Hepatocyte (in vitro differentiated cells): ENCODE measurements at regions not wholly inside any gene's neighbourhood (a gene's known extent, or its start where the extent isn't known, plus 50 kb on each side); places are given as distances from the start of the nearest gene placed in this dataset.

Source experiments
- DNase-seq: peaks from one replicate; pipeline ENCODE4 v3.0.0-alpha.2; 2016; ENCODE audit warnings: low spot score
- H2AFZ ChIP-seq: fragments of 200-600 bp; sonication (generic); 2 replicates; pipeline ENCODE4 v1.6.0; 2016; ENCODE audit warnings: antibody characterized with exemption, mild to moderate bottlenecking
- H3K27ac ChIP-seq: fragments of 200-600 bp; sonication (generic); 2 replicates; pipeline ENCODE4 v1.5.1; 2016; ENCODE audit warnings: mild to moderate bottlenecking
- H3K27me3 ChIP-seq: fragments of 200-600 bp; sonication (generic); 2 replicates; pipeline ENCODE4 v1.6.1; 2016
- H3K36me3 ChIP-seq: fragments of 200-600 bp; sonication (generic); replicated peaks from 2 replicates; pipeline ENCODE4 v1.5.1; 2016; ENCODE audit warnings: low read depth; ENCODE audit not compliant: insufficient read depth
- H3K4me1 ChIP-seq: fragments of 200-600 bp; sonication (generic); 2 replicates; pipeline ENCODE4 v1.5.1; 2016; ENCODE audit warnings: mild to moderate bottlenecking, moderate library complexity; ENCODE audit not compliant: insufficient read depth
- H3K4me2 ChIP-seq: fragments of 200-600 bp; sonication (generic); 2 replicates; pipeline ENCODE4 v1.6.0; 2016
- H3K4me3 ChIP-seq: fragments of 200-600 bp; sonication (generic); 2 replicates; pipeline ENCODE4 v1.5.1; 2016; ENCODE audit warnings: mild to moderate bottlenecking
- H3K79me2 ChIP-seq: fragments of 200-600 bp; sonication (generic); 2 replicates; pipeline ENCODE4 v1.6.0; 2017; ENCODE audit warnings: mild to moderate bottlenecking
- H3K9me2 ChIP-seq: fragments of 200-600 bp; sonication (generic); replicated peaks from 2 replicates; pipeline ENCODE4 v1.6.0; 2017; ENCODE audit warnings: mild to moderate bottlenecking; ENCODE audit not compliant: insufficient read depth
- H3K9me3 ChIP-seq: fragments of 200-600 bp; sonication (generic); 2 replicates; pipeline ENCODE4 v1.5.1; 2016; ENCODE audit warnings: low read depth, mild to moderate bottlenecking
- H4K20me1 ChIP-seq: fragments of 200-600 bp; sonication (generic); 2 replicates; pipeline ENCODE4 v1.6.0; 2016; ENCODE audit warnings: mild to moderate bottlenecking; ENCODE audit not compliant: insufficient read depth, poor library complexity, severe bottlenecking
- EZH2 ChIP-seq: fragments of 200-600 bp; sonication (generic); IDR thresholded peaks from 2 replicates; pipeline ENCODE4 v1.6.1; 2016; ENCODE audit warnings: antibody characterized with exemption, mild to moderate bottlenecking, borderline replicate concordance
- EZH2phosphoT487 ChIP-seq: fragments of 200-600 bp; sonication (generic); IDR thresholded peaks from one replicate; pipeline ENCODE4 v1.6.1; 2018; ENCODE audit warnings: antibody characterized with exemption, mild to moderate bottlenecking, low read depth, moderate library complexity; ENCODE audit not compliant: unreplicated experiment, severe bottlenecking
- WGBS: methylation state at CpG from one replicate; pipeline ENCODE4 v1.1.6; 2016; ENCODE audit warnings: low lambda C conversion rate; ENCODE audit errors: missing lambda C conversion rate; 5-methylcytosine and 5-hydroxymethylcytosine counted together
- TF ChIP-seq, protein P1 (sequence below): fragments of 200-600 bp; sonication (generic); IDR thresholded peaks from 2 replicates; pipeline ENCODE4 v1.5.1; 2016; ENCODE audit warnings: antibody characterized with exemption, mild to moderate bottlenecking; ENCODE audit not compliant: poor library complexity

DNA sequence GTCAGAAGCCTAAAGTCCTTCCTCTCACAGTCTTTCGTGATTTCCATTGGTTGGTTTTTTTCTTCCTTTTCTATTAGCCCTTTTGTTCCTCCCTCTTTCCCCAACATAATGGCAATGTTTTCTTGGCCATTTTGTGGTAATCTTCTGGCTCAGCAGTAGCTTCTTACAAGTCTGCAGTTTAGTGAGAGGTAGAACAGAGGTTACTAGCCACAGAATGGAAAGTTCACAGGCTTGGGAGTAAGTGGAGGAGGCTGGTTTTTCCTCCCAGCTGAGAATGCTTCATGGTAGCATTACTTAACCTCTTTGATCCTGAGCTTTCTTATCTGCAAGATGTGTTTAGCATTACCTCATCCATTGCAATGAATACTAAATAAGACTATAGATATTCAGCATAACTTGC, 346.9 kb downstream of the NFIB start:
- Histone ChIP-seq H3K36me3 (no peaks in the 10 kb centered on the region), H2AFZ (no peak overlapping the region), H3K27ac (no peak overlapping the region), H3K4me1 (no peaks in the 10 kb centered on the region), H3K4me3 (no peak overlapping the region), H3K27me3 (no peaks in the 10 kb centered on the region), H3K9me2 (no peaks in the 10 kb centered on the region), H3K9me3 (no peaks in the 10 kb centered on the region), H4K20me1 (no peaks in the 10 kb centered on the region), H3K79me2 (no peaks in the 10 kb centered on the region), H3K4me2 (no peak overlapping the region)
- DNase-seq = no peak
- 93% methylated on average over 1 of the region's 1 CpG for WGBS
- TF ChIP-seq EZH2 (no peak), EZH2phosphoT487 (no peak)
- TF ChIP-seq, protein P1, sequence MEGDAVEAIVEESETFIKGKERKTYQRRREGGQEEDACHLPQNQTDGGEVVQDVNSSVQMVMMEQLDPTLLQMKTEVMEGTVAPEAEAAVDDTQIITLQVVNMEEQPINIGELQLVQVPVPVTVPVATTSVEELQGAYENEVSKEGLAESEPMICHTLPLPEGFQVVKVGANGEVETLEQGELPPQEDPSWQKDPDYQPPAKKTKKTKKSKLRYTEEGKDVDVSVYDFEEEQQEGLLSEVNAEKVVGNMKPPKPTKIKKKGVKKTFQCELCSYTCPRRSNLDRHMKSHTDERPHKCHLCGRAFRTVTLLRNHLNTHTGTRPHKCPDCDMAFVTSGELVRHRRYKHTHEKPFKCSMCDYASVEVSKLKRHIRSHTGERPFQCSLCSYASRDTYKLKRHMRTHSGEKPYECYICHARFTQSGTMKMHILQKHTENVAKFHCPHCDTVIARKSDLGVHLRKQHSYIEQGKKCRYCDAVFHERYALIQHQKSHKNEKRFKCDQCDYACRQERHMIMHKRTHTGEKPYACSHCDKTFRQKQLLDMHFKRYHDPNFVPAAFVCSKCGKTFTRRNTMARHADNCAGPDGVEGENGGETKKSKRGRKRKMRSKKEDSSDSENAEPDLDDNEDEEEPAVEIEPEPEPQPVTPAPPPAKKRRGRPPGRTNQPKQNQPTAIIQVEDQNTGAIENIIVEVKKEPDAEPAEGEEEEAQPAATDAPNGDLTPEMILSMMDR = no peak

DNA sequence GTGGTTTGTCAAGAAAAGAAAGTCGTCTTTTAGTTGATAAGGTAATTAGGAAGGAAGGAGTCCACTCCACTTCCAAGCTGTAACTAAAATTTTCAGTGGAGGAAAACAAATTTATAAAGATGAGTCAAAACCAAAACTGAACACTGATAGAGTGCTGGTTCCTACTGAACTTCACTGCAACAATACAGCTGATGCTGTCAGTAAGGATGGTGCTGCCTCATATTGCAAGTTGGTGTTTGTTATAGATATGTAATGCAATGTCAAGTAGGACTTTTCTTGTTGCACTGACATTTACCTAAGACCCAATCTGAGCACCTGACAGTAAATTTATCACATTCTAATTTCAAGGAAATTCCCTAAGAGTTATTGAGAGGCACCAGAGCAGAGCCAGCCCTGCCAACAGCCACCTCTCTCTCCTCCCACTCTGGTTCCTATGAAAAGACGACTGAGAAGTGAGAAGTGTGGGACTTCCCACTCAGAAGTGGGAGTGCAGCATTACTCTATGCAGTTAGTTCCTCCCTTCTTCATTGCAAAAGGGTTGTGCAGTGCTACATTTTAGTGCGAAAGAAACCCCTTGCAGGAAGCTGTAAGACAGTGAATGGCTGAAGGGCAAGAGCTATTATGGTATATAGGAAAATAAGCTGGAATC, 350.8 kb downstream of the NFIB start:
- no peak overlapping the region for H3K27ac ChIP-seq
- H3K4me1 ChIP-seq = no peaks in the 10 kb centered on the region
- no peak overlapping the region for H3K4me2 ChIP-seq
- no peaks in the 10 kb centered on the region for H4K20me1 ChIP-seq
- H2AFZ ChIP-seq = no peak overlapping the region
- no peaks in the 10 kb centered on the region for H3K9me2 ChIP-seq
- H3K9me3 ChIP-seq = no peaks in the 10 kb centered on the region
- H3K79me2 ChIP-seq = no peaks in the 10 kb centered on the region
- no peak overlapping the region for H3K4me3 ChIP-seq
- H3K27me3 ChIP-seq = no peaks in the 10 kb centered on the region
- DNase-seq = no peak
- TF ChIP-seq, protein P1 = no peak
- TF ChIP-seq EZH2phosphoT487 (no peak), EZH2 (no peak)
- H3K36me3 ChIP-seq = no peaks in the 10 kb centered on the region
- WGBS = 85% methylated on average over 3 of the region's 3 CpGs

DNA sequence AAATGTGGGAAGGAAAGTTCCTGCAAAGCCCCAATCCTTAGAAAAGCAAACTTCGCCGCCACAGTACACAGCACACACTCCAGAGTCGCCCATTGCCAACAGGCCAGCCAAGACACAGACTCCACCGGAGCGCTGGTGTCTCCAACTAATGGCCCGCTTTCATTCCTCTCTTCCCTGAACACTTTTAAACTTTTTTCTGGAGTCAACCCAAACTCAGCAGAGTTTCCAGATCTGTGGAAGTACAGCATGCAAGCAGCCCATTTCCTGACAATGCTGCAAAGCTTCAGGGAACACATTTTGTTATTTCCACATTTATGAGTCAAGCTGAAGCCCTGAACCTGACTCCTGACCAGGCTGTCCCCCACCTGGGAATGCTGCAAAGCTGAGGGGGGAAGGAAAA, 351.9 kb downstream of the NFIB start:
- no peak overlapping the region for H3K4me2 ChIP-seq
- no peak overlapping the region for H3K27ac ChIP-seq
- H3K9me2 ChIP-seq = no peaks in the 10 kb centered on the region
- 85% methylated on average over 6 of the region's 6 CpGs for WGBS
- no peak overlapping the region for H3K4me3 ChIP-seq
- no peaks in the 10 kb centered on the region for H3K27me3 ChIP-seq
- H3K4me1 ChIP-seq = peaks cover 3% of the 10 kb centered on the region
- no peaks in the 10 kb centered on the region for H3K36me3 ChIP-seq
- no peaks in the 10 kb centered on the region for H4K20me1 ChIP-seq
- no peak overlapping the region for H2AFZ ChIP-seq
- no peaks in the 10 kb centered on the region for H3K79me2 ChIP-seq
- TF ChIP-seq, protein P1 = no peak
- no peak for TF ChIP-seq EZH2
- TF ChIP-seq EZH2phosphoT487 = no peak
- H3K9me3 ChIP-seq = no peaks in the 10 kb centered on the region
- no peak for DNase-seq
